GM10266 (cell line): ENCODE measurements at regions not wholly inside any gene's neighbourhood (a gene's known extent, or its start where the extent isn't known, plus 50 kb on each side); places are given as distances from the start of the nearest gene placed in this dataset.

Experiments
- DNase-seq: peaks from one replicate; pipeline ENCODE4 v3.0.0; 2012; ENCODE audit errors: extremely low spot score
- TF ChIP-seq, protein P1 (sequence below): IDR thresholded peaks from 2 replicates; pipeline ENCODE4 v1.5.1; 2012; ENCODE audit warnings: mild to moderate bottlenecking, low read depth; ENCODE audit not compliant: control insufficient read depth, insufficient read depth; ENCODE audit errors: missing control alignments

DNA sequence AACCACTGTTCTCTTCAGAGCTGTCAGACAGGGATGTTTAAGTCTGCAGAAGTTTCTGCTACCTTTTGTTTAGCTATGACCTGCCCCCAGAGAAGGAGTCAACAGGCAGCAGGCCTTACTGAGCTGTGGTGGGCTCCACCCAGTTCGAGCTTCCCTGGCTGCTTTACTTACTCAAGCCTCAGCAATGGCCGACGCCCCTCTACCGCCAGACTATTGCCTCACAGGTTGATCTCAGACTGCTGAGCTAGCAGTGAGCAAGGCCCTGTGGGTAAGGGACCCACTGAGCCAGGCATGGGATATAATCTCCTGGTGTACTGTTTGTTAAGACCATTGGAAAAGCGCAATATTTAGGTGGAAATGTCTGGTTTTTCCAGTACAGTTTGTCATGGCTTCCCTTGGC is 229.6 kb downstream of the TMEM167A start:
- TF ChIP-seq, protein P1, sequence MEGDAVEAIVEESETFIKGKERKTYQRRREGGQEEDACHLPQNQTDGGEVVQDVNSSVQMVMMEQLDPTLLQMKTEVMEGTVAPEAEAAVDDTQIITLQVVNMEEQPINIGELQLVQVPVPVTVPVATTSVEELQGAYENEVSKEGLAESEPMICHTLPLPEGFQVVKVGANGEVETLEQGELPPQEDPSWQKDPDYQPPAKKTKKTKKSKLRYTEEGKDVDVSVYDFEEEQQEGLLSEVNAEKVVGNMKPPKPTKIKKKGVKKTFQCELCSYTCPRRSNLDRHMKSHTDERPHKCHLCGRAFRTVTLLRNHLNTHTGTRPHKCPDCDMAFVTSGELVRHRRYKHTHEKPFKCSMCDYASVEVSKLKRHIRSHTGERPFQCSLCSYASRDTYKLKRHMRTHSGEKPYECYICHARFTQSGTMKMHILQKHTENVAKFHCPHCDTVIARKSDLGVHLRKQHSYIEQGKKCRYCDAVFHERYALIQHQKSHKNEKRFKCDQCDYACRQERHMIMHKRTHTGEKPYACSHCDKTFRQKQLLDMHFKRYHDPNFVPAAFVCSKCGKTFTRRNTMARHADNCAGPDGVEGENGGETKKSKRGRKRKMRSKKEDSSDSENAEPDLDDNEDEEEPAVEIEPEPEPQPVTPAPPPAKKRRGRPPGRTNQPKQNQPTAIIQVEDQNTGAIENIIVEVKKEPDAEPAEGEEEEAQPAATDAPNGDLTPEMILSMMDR, result no peak
- DNase-seq, result no peak

DNA sequence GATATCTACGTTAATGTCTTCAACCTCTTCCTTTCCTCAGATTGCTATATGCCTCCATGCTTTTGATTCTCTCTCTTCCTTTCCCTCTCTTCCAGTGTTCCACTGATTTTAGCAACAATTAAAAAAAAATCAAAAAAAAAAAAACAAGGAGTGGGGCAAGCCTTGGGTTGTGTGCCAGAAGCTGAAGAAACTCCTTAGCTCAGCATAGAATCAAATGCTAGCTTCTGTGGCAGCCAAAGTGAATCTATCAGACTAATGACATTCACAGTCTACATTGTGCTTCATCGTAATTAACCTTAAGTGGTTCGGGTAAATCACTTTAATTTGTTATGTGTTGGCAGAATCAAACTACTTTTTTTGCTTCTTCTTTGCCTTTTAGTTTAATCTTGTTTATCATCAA is 237.3 kb downstream of the TMEM167A start:
- no peak for DNase-seq
- TF ChIP-seq, protein P1, result no peak

DNA sequence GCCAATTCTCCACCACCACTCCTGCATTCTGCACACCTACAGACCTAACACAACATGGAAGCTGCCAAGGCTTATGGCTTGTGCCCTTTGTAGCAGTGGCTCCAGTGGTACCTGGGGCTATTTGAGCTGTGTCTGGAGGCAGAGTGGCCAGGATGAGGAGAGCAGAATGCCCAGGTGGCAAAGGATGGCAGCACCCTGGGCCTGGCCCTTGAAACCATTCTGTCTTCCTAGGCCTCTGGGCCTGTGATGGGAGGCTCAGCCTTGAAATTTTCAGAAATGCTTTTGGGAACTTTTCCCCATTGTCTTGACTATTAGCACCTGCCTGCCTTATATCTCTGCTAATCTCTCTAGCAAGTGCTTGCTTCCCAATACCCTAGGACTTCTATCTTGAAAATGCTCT is 241.7 kb downstream of the TMEM167A start:
- TF ChIP-seq, protein P1, result no peak
- no peak for DNase-seq

DNA sequence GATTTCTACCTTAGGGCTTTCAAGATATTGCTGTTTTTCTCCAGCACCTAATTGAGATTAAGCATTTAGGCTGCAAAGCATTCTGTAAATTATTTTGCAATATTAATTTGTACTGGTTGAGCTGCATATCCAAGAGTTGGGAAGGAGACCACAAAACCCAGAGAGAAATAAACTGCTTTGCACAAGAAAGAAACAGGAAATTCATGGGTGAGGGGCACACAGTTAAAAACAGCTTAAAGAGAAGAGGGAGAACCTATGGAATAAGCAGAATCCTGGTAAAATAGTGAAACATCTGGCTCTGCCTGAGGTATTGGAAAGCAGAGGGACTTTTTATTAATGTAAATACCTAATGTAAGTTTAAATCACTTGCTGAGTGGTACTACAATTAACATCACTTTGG is 243.0 kb downstream of the TMEM167A start:
- no peak for DNase-seq
- TF ChIP-seq, protein P1, result no peak

DNA sequence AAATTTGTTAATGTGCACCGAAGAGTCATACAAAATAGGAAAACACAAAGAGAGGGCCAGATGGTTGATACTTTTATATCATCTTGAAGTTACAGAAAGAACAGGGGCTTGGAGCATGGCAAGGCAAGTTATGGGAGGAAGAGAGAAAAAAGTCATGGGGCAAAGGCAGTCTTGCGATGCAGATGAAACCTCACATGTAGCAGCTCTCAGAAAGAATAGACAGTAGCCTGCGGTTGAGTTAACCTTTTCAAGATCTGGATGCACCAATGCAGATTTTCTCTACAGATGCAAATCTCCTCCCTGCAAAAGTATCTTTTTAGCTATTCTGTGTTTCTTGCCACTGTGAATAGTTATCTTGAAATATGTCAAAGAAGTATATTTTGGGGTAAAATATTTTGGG is 243.9 kb downstream of the TMEM167A start:
- TF ChIP-seq, protein P1, result no peak
- DNase-seq, result no peak

DNA sequence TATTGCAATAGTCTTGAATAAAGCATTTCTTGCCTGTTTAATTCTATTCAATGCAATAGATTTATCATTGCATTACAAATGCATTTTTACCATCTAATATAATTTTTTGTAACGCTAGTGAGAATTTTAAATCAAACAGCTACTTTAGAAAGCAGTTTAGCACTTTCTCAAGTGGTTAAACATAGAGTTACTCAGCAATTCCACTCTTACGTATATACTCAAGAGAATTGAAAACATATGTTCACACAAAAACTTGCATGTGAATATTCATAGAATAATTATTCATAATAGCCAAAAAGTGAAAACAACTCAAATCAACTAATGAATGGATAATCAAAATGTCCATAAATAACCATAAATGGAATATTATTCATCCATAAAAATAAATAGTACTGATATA is 244.7 kb downstream of the TMEM167A start:
- DNase-seq, result no peak
- TF ChIP-seq, protein P1, result no peak

DNA sequence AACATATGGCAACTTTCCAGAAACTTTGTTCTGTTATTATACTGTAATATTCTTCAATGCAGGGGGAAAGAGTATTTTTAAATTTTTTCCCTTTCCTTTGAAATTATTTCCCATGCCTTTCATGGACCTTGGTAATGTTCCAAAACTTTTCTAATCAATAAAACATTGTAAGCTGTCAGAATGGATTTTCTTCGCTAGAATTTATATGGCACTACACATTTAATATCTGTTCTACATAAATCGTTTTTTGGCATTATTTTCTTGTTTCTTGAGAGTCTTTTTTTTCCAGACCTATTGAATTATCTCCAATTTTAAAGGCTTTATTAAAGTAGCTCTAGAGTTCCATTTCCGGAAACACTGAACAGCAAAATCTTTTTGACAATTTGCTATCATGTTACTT is 249.0 kb downstream of the TMEM167A start:
- DNase-seq, result no peak
- TF ChIP-seq, protein P1, result no peak
